ENCODE measurements at regions not wholly inside any gene's neighbourhood (a gene's known extent, or its start where the extent isn't known, plus 50 kb on each side); places are given as distances from the start of the nearest gene placed in this dataset.

GRCh38 chr16:86398622-86399021 is 111.7 kb upstream of the FOXF1 start:
- no peak for DNase-seq (ENCODE audit: low read depth in 3 of 3)

- no peak for DNase-seq (ENCODE audit: low read depth in 3 of 3)
These were observed 109.2 kb upstream of the FOXF1 start for GRCh38 chr16:86401126-86401525.

- no peak for DNase-seq (ENCODE audit: low read depth in 3 of 3)
These were observed 107.2 kb upstream of the FOXF1 start for GRCh38 chr16:86403085-86403484.

GRCh38 chr16:86403541-86404163 is 106.7 kb upstream of the FOXF1 start:
- no peak for DNase-seq (ENCODE audit: low read depth in 3 of 3)

- no peak for DNase-seq (ENCODE audit: low read depth in 3 of 3)
These were observed 105.6 kb upstream of the FOXF1 start for GRCh38 chr16:86404678-86405077.

GRCh38 chr16:86405319-86405718 is 105.0 kb upstream of the FOXF1 start:
- DNase-seq (ENCODE audit: low read depth in 3 of 3): no peak

- no peak for DNase-seq (ENCODE audit: low read depth in 3 of 3)
These were observed 104.3 kb upstream of the FOXF1 start for GRCh38 chr16:86406056-86406455.

GRCh38 chr16:86408685-86409084 is 101.6 kb upstream of the FOXF1 start:
- no peak for DNase-seq (ENCODE audit: low read depth in 3 of 3)

GRCh38 chr16:86410081-86410480 is 100.2 kb upstream of the FOXF1 start:
- DNase-seq (ENCODE audit: low read depth in 3 of 3): no peak

GRCh38 chr16:86410529-86410928 is 99.8 kb upstream of the FOXF1 start:
- no peak for DNase-seq (ENCODE audit: low read depth in 3 of 3)

- no peak for DNase-seq (ENCODE audit: low read depth in 3 of 3)
These were observed 98.4 kb upstream of the FOXF1 start for GRCh38 chr16:86411897-86412296.

GRCh38 chr16:86414991-86415740 is 95.2 kb upstream of the FOXF1 start:
- no peak for DNase-seq (ENCODE audit: low read depth in 3 of 3)

GRCh38 chr16:86418981-86419380 is 91.3 kb upstream of the FOXF1 start:
- no peak for DNase-seq (ENCODE audit: low read depth in 3 of 3)

GRCh38 chr16:86419518-86419917 is 90.8 kb upstream of the FOXF1 start:
- DNase-seq (ENCODE audit: low read depth in 3 of 3): no peak

- no peak for DNase-seq (ENCODE audit: low read depth in 3 of 3)
These were observed 88.3 kb upstream of the FOXF1 start for GRCh38 chr16:86421995-86422394.

GRCh38 chr16:86424398-86424797 is 85.9 kb upstream of the FOXF1 start:
- no peak for DNase-seq (ENCODE audit: low read depth in 3 of 3)

GRCh38 chr16:86424985-86425384 is 85.3 kb upstream of the FOXF1 start:
- DNase-seq (ENCODE audit: low read depth in 3 of 3): no peak

- DNase-seq (ENCODE audit: low read depth in 3 of 3): no peak
These were observed 84.2 kb upstream of the FOXF1 start for GRCh38 chr16:86426063-86426642.

GRCh38 chr16:86427433-86427851 is 82.9 kb upstream of the FOXF1 start:
- no peak for DNase-seq (ENCODE audit: low read depth in 3 of 3)

GRCh38 chr16:86428729-86429517 is 81.4 kb upstream of the FOXF1 start:
- DNase-seq (ENCODE audit: low read depth in 3 of 3): no peak

- DNase-seq (ENCODE audit: low read depth in 3 of 3): no peak
These were observed 80.7 kb upstream of the FOXF1 start for GRCh38 chr16:86429663-86430062.

- DNase-seq (ENCODE audit: low read depth in 3 of 3): no peak
These were observed 79.5 kb upstream of the FOXF1 start for GRCh38 chr16:86430814-86431213.

All from stimulated activated CD4-positive, alpha-beta T cell treated with anti-CD3 and anti-CD28 coated beads, TNF-alpha, amount 100 ng/mL, for 24 hours (primary cell).